A549 (cell line): ENCODE measurements at regions not wholly inside any gene's neighbourhood (a gene's known extent, or its start where the extent isn't known, plus 50 kb on each side); places are given as distances from the start of the nearest gene placed in this dataset.

Source experiments
- ATAC-seq, 2 experiments: fragments of 200-7000 bp in 1 of 2; fragments of >200 bp in 1 of 2; cut with Nextera tagmentation in 1 of 2; cut with Tn5 transposase in 1 of 2; 3 replicates each; pipeline versions ENCODE4 v1.8.0 to v1.9.1; 2018 to 2020; ENCODE audit warnings: mild to moderate bottlenecking in 1 of 2, moderate library complexity in 1 of 2
- CTCF ChIA-PET: fragments of 300-600 bp; sonication (Branson Sonifier 250); formaldehyde crosslinking; extraction: SDS; loops from one replicate; lab custom pipeline; 2021; ENCODE audit warnings: antibody characterized with exemption, inconsistent platforms; lab: Yijun Ruan, JAX
- POLR2A ChIA-PET: fragments of 350-600 bp; formaldehyde crosslinking; extraction: SDS; loops from one replicate; lab custom pipeline; 2021; ENCODE audit warnings: antibody characterized with exemption, inconsistent platforms; lab: Yijun Ruan, JAX
- DNase-seq, 2 experiments: peaks; one replicate each; pipeline versions ENCODE4 v3.0.0 to v3.0.0-alpha.2; 2011 to 2016; ENCODE audit warnings: low read depth in 1 of 2, low spot score in 1 of 2
- FAIRE-seq: peaks from 2 replicates; lab custom pipeline; 2011; peaks lifted over from hg19 to GRCh38; lab: Jason Lieb, UNC
- H3K27ac ChIP-seq, 2 experiments: fragments of >200 bp; sonication (Bioruptor Twin); formaldehyde crosslinking; 3 replicates each; pipeline ENCODE4 v1.5.1; 2016 to 2017
- H3K4me1 ChIP-seq: fragments of >200 bp; sonication (Bioruptor Twin); formaldehyde crosslinking; 3 replicates; pipeline ENCODE4 v1.6.1; 2016
- H3K4me2 ChIP-seq: fragments of >200 bp; sonication (Bioruptor Twin); formaldehyde crosslinking; 3 replicates; pipeline ENCODE4 v1.6.1; 2016
- H3K4me3 ChIP-seq: fragments of >200 bp; sonication (Bioruptor Twin); formaldehyde crosslinking; 3 replicates; pipeline ENCODE4 v1.5.1; 2016
- H3K9me3 ChIP-seq: fragments of >200 bp; sonication (Bioruptor Twin); formaldehyde crosslinking; 3 replicates; pipeline ENCODE4 v1.6.1; 2016
- BCL3 ChIP-seq: fragments of >200 bp; sonication (Bioruptor Twin); formaldehyde crosslinking; IDR thresholded peaks from 3 replicates; pipeline ENCODE4 v1.6.1; 2016
- BHLHE40 ChIP-seq: IDR thresholded peaks from 2 replicates; pipeline ENCODE4 v1.6.1; 2012; ENCODE audit warnings: low read depth, low read length, inconsistent platforms
- CBX2 ChIP-seq: fragments of 200-600 bp; sonication (generic); IDR thresholded peaks from 2 replicates; pipeline ENCODE4 v1.6.1; 2016; ENCODE audit warnings: low read depth, mild to moderate bottlenecking, borderline replicate concordance
- CHD4 ChIP-seq: fragments of 200-600 bp; sonication (generic); IDR thresholded peaks from 2 replicates; pipeline ENCODE4 v1.6.1; 2016; ENCODE audit warnings: antibody characterized with exemption, mild to moderate bottlenecking, borderline replicate concordance
- EHF ChIP-seq: fragments of 250-450 bp; sonication (Bioruptor Pico); IDR thresholded peaks from 2 replicates; pipeline ENCODE4 v1.5.0; 2020; ENCODE audit warnings: mild to moderate bottlenecking
- ELK1 ChIP-seq: fragments of 150-350 bp; IDR thresholded peaks from 2 replicates; pipeline ENCODE4 v1.6.1; 2014; ENCODE audit warnings: low read depth, mild to moderate bottlenecking, low read length
- EP300 ChIP-seq, 2 experiments: fragments of >200 bp; sonication (Bioruptor Twin); formaldehyde crosslinking; IDR thresholded peaks; 2 replicates in 1 of 2; 3 replicates in 1 of 2; pipeline ENCODE4 v1.6.1; 2016 to 2017
- FOSB ChIP-seq: fragments of 250-450 bp; sonication (Bioruptor Pico); IDR thresholded peaks from 2 replicates; pipeline ENCODE4 v1.5.0; 2020; ENCODE audit warnings: mild to moderate bottlenecking, moderate library complexity
- FOXS1 ChIP-seq: fragments of 250-450 bp; sonication (Bioruptor Pico); IDR thresholded peaks from 2 replicates; pipeline ENCODE4 v1.5.0; 2020; ENCODE audit warnings: mild to moderate bottlenecking, moderate library complexity
- HDAC2 ChIP-seq: fragments of 200-600 bp; sonication (generic); IDR thresholded peaks from 2 replicates; pipeline ENCODE4 v1.6.1; 2016
- HEYL ChIP-seq: fragments of 250-450 bp; sonication (Bioruptor Pico); IDR thresholded peaks from 2 replicates; pipeline ENCODE4 v1.8.0; 2021; ENCODE audit warnings: mild to moderate bottlenecking, moderate library complexity
- HOXA7 ChIP-seq: fragments of 250-450 bp; sonication (Bioruptor Pico); IDR thresholded peaks from 2 replicates; pipeline ENCODE4 v1.5.0; 2020; ENCODE audit warnings: mild to moderate bottlenecking, moderate library complexity
- HOXB13 ChIP-seq: fragments of 250-450 bp; sonication (Bioruptor Pico); IDR thresholded peaks from 2 replicates; pipeline ENCODE4 v1.5.0; 2020; ENCODE audit warnings: low read depth, mild to moderate bottlenecking, moderate library complexity
- HOXB5 ChIP-seq: fragments of 250-450 bp; sonication (Bioruptor Pico); IDR thresholded peaks from 2 replicates; pipeline ENCODE4 v1.5.0; 2020; ENCODE audit warnings: mild to moderate bottlenecking, moderate library complexity
- JUNB ChIP-seq: fragments of >200 bp; sonication (Bioruptor Twin); formaldehyde crosslinking; IDR thresholded peaks from 2 replicates; pipeline ENCODE4 v1.6.1; 2016
- KDM5A ChIP-seq: fragments of 200-600 bp; sonication (generic); IDR thresholded peaks from 2 replicates; pipeline ENCODE4 v1.6.1; 2016; ENCODE audit warnings: antibody characterized with exemption, mild to moderate bottlenecking
- MAX ChIP-seq: IDR thresholded peaks from 2 replicates; pipeline ENCODE4 v1.6.1; 2012
- MAZ ChIP-seq: fragments of 150-350 bp; IDR thresholded peaks from 2 replicates; pipeline ENCODE4 v1.6.1; 2014; ENCODE audit warnings: antibody characterized with exemption, low read depth, low read length, borderline replicate concordance
- NFE2L2 ChIP-seq: fragments of 150-350 bp; conservative IDR thresholded peaks from 2 replicates; pipeline ENCODE4 v1.6.1; 2014; ENCODE audit warnings: low read length
- NPAS2 ChIP-seq: fragments of 250-450 bp; sonication (Bioruptor Pico); IDR thresholded peaks from 2 replicates; pipeline ENCODE4 v1.8.0; 2022; ENCODE audit warnings: mild to moderate bottlenecking, moderate library complexity, borderline replicate concordance
- PBX3 ChIP-seq: IDR thresholded peaks from 2 replicates; pipeline ENCODE4 v1.6.1; 2012
- PHF8 ChIP-seq: fragments of 200-600 bp; sonication (generic); IDR thresholded peaks from 2 replicates; pipeline ENCODE4 v1.6.1; 2016; ENCODE audit warnings: low read depth, mild to moderate bottlenecking, antibody characterized with exemption, moderate library complexity, borderline replicate concordance
- POLR2A ChIP-seq: IDR thresholded peaks from 2 replicates; pipeline ENCODE4 v1.6.1; 2012; ENCODE audit warnings: mild to moderate bottlenecking, low read length
- RARB ChIP-seq: fragments of 250-450 bp; sonication (Bioruptor Pico); IDR thresholded peaks from 2 replicates; pipeline ENCODE4 v1.8.0; 2021; ENCODE audit warnings: mild to moderate bottlenecking, moderate library complexity
- RCOR1 ChIP-seq: fragments of 150-350 bp; IDR thresholded peaks from 2 replicates; pipeline ENCODE4 v1.6.1; 2014; ENCODE audit warnings: antibody characterized with exemption, low read length, low read depth
- SREBF2 ChIP-seq: fragments of 450-650 bp; IDR thresholded peaks from 2 replicates; pipeline ENCODE4 v1.6.1; 2014; ENCODE audit warnings: mild to moderate bottlenecking, moderate library complexity
- TFCP2L1 ChIP-seq: fragments of 250-450 bp; sonication (Bioruptor Pico); IDR thresholded peaks from 2 replicates; pipeline ENCODE4 v1.5.0; 2021; ENCODE audit warnings: mild to moderate bottlenecking
- ZC3H11A ChIP-seq: fragments of 450-650 bp; IDR thresholded peaks from 2 replicates; pipeline ENCODE4 v1.6.1; 2014; ENCODE audit warnings: antibody characterized with exemption, mild to moderate bottlenecking
- ZNF302 ChIP-seq: fragments of 250-450 bp; sonication (Bioruptor Pico); IDR thresholded peaks from 2 replicates; pipeline ENCODE4 v1.9.0; 2021; ENCODE audit warnings: inconsistent platforms, mild to moderate bottlenecking, moderate library complexity
- WGBS: methylation state at CpG from one replicate; pipeline ENCODE4 v1.1.6; 2017; ENCODE audit errors: missing lambda C conversion rate; 5-methylcytosine and 5-hydroxymethylcytosine counted together

GRCh38 chr7:13797545-13797944, 191.9 kb downstream of the ETV1 start:
- Histone ChIP-seq H3K4me3 (no peak overlapping the region), H3K4me1 (no peaks in the 10 kb centered on the region), H3K9me3 (no peaks in the 10 kb centered on the region), H3K4me2 (no peak overlapping the region)
- CTCF ChIA-PET = no interaction called here
- DNase-seq (no peak), ATAC-seq (no peak), FAIRE-seq (no peak)
- POLR2A ChIA-PET = no interaction called here
- no peak for TF ChIP-seq MAX
- TF ChIP-seq KDM5A = no peak
- TF ChIP-seq ZC3H11A = no peak
- no peak for TF ChIP-seq FOXS1 (CRISPR knock-in tag)
- TF ChIP-seq HEYL (CRISPR knock-in tag) = no peak
- no peak for TF ChIP-seq RARB (CRISPR knock-in tag)
- no peak for TF ChIP-seq POLR2A
- no peak for TF ChIP-seq NPAS2 (CRISPR knock-in tag)
- TF ChIP-seq JUNB = no peak
- TF ChIP-seq PBX3 = no peak
- TF ChIP-seq HOXB5 (CRISPR knock-in tag) = no peak
- no peak for TF ChIP-seq FOSB (CRISPR knock-in tag)
- TF ChIP-seq BHLHE40 = no peak
- TF ChIP-seq EHF (CRISPR knock-in tag) = no peak
- no peak for TF ChIP-seq ELK1
- TF ChIP-seq CHD4 = no peak
- TF ChIP-seq, all 56 proteins: peak for 0
- no peak overlapping the region for H3K27ac ChIP-seq
- WGBS = 11% methylated on average over 1 of the region's 1 CpG

GRCh38 chr7:13800694-13801448, 188.6 kb downstream of the ETV1 start:
- ChIA-PET CTCF (no interaction called here), POLR2A (no interaction called here)
- H3K4me2 ChIP-seq = no peak overlapping the region
- H3K4me1 ChIP-seq = no peaks in the 10 kb centered on the region
- H3K4me3 ChIP-seq = no peak overlapping the region
- H3K27ac ChIP-seq = no peak overlapping the region
- WGBS = 25% methylated on average over 6 of the region's 6 CpGs
- FAIRE-seq = no peak
- ATAC-seq = no peak
- no peaks in the 10 kb centered on the region for H3K9me3 ChIP-seq
- DNase-seq = no peak
- TF ChIP-seq EP300 (IDR thresholded peaks at IDR 0.05) (no peak), EHF (CRISPR knock-in tag) (no peak), ZNF302 (CRISPR knock-in tag) (no peak), SREBF2 (no peak), NPAS2 (CRISPR knock-in tag) (no peak), PBX3 (no peak), BCL3 (no peak), PHF8 (no peak), TFCP2L1 (CRISPR knock-in tag) (no peak), HOXA7 (CRISPR knock-in tag) (no peak), HOXB13 (CRISPR knock-in tag) (no peak), NFE2L2 (no peak), HDAC2 (no peak), CBX2 (no peak), RCOR1 (no peak), HEYL (CRISPR knock-in tag) (no peak), MAZ (no peak)
